HepG2 (cell line): ENCODE measurements at regions not wholly inside any gene's neighbourhood (a gene's known extent, or its start where the extent isn't known, plus 50 kb on each side); places are given as distances from the start of the nearest gene placed in this dataset.

ENCODE experiments used
- ATAC-seq: fragments of 200-7000 bp; cut with Tn5 transposase; 3 replicates; pipeline ENCODE4 v1.9.1; 2020; ENCODE audit warnings: mild to moderate bottlenecking, moderate library complexity
- BruUV-seq: library from RNA; stranded (reverse); fragments of 400-500 nt; replicated peaks from 2 replicates; lab custom pipeline; 2021; lab: Mats Ljungman, UMichigan
- CTCF ChIA-PET: fragments of 300-600 bp; formaldehyde crosslinking; extraction: SDS; loops from one replicate; lab custom pipeline; 2021; ENCODE audit warnings: low total read pairs, inconsistent platforms, low intra/inter-chr PET ratio; lab: Yijun Ruan, JAX
- POLR2A ChIA-PET: fragments of 350-600 bp; sonication (Branson Sonifier 250); formaldehyde crosslinking; loops from one replicate; lab custom pipeline; 2020; ENCODE audit warnings: antibody characterized with exemption, inconsistent platforms; lab: Yijun Ruan, JAX
- DNase-seq: peaks from one replicate; pipeline ENCODE4 v3.0.0-alpha.2; 2015; ENCODE audit warnings: low spot score
- FAIRE-seq: peaks from 3 replicates; lab custom pipeline; 2011; peaks lifted over from hg19 to GRCh38; lab: Jason Lieb, UNC
- H2AFZ ChIP-seq: one replicate; pipeline ENCODE4 v1.6.1; 2011; ENCODE audit warnings: low read length, inconsistent platforms
- H3K27ac ChIP-seq: fragments of 300-600 bp; 3 replicates; pipeline ENCODE4 v1.8.0; 2011; ENCODE audit warnings: mixed run types, mild to moderate bottlenecking, mixed read lengths, low read length, inconsistent platforms; ENCODE audit not compliant: insufficient read depth; ENCODE audit errors: extremely low read length
- H3K27me3 ChIP-seq, 2 experiments: fragments of 200-600 bp in 1 of 2; 2 replicates in 1 of 2; 3 replicates in 1 of 2; pipeline versions ENCODE4 v1.6.0 to v1.8.0; 2011; ENCODE audit warnings: low read length in 2 of 2, mild to moderate bottlenecking in 2 of 2, moderate library complexity in 2 of 2, inconsistent platforms in 1 of 2; ENCODE audit not compliant: insufficient read depth in 2 of 2, control insufficient read depth in 1 of 2
- H3K36me3 ChIP-seq, 2 experiments: fragments of 200-600 bp in 1 of 2; replicated peaks in 1 of 2; 2 replicates in 1 of 2; 3 replicates in 1 of 2; pipeline versions ENCODE4 v1.5.1 to v1.8.0; 2011; ENCODE audit warnings: low read length in 2 of 2, inconsistent platforms in 1 of 2; ENCODE audit not compliant: insufficient read depth in 2 of 2, control insufficient read depth in 1 of 2
- H3K4me1 ChIP-seq: 2 replicates; pipeline ENCODE4 v1.5.1; 2012; ENCODE audit warnings: low read length, inconsistent platforms; ENCODE audit not compliant: insufficient read depth
- H3K4me2 ChIP-seq: 2 replicates; pipeline ENCODE4 v1.6.0; 2011; ENCODE audit warnings: low read depth, low read length, inconsistent platforms
- H3K4me3 ChIP-seq, 3 experiments: fragments of 200-600 bp in 1 of 3; sonication (generic), shearing (Covaris generic) in 1 of 3; replicated peaks in 1 of 3; 2 replicates each; pipeline ENCODE4 v1.5.1; 2011 to 2016; ENCODE audit warnings: low read length in 3 of 3, inconsistent platforms in 2 of 3, low read depth in 2 of 3, mild to moderate bottlenecking in 2 of 3, control low read depth in 1 of 3, mixed read lengths in 1 of 3; ENCODE audit not compliant: insufficient read depth in 1 of 3
- H3K79me2 ChIP-seq: one replicate; pipeline ENCODE4 v1.6.1; 2011; ENCODE audit warnings: low read length, inconsistent platforms; ENCODE audit not compliant: insufficient read depth
- H3K9ac ChIP-seq: 2 replicates; pipeline ENCODE4 v1.6.0; 2011; ENCODE audit warnings: mild to moderate bottlenecking, low read depth, low read length, inconsistent platforms; ENCODE audit not compliant: insufficient read depth
- H3K9me3 ChIP-seq: 2 replicates; pipeline ENCODE4 v1.5.1; 2012; ENCODE audit warnings: mild to moderate bottlenecking, low read length
- H4K20me1 ChIP-seq: 2 replicates; pipeline ENCODE4 v1.6.0; 2011; ENCODE audit warnings: inconsistent platforms, mild to moderate bottlenecking, low read length, moderate library complexity; ENCODE audit not compliant: insufficient read depth
- FOXA1 ChIP-seq, 2 experiments: fragments of 450-650 bp in 1 of 2; sonication (generic) in 1 of 2; formaldehyde crosslinking in 1 of 2; IDR thresholded peaks; 2 replicates each; pipeline versions ENCODE4 v1.4.0 to v1.6.1; 2016 to 2020; ENCODE audit warnings: missing genetic modification reagents in 1 of 2
- HHEX ChIP-seq: IDR thresholded peaks from 2 replicates; pipeline ENCODE4 v1.6.1; 2016; ENCODE audit warnings: control low read depth
- HNRNPH1 ChIP-seq: fragments of 200-400 bp; formaldehyde crosslinking; optimal IDR thresholded peaks from 2 replicates; pipeline ENCODE3; 2017; ENCODE audit warnings: mild to moderate bottlenecking, low read depth, low read length
- KMT2B ChIP-seq: IDR thresholded peaks from 2 replicates; pipeline ENCODE4 v1.6.1; 2016; ENCODE audit warnings: missing genetic modification reagents, missing compliant biosample characterization
- MBD4 ChIP-seq: IDR thresholded peaks from 2 replicates; pipeline ENCODE4 v1.6.1; 2012; ENCODE audit warnings: low read length, inconsistent platforms, borderline replicate concordance
- MIXL1 ChIP-seq: IDR thresholded peaks from 2 replicates; pipeline ENCODE4 v1.6.1; 2016
- SIN3B ChIP-seq: fragments of 150-350 bp; IDR thresholded peaks from 2 replicates; pipeline ENCODE4 v1.6.1; 2014; ENCODE audit warnings: low read length
- ZNF138 ChIP-seq: sonication (generic); formaldehyde crosslinking; IDR thresholded peaks from 2 replicates; pipeline ENCODE4 v1.5.0; 2020; ENCODE audit warnings: mild to moderate bottlenecking, low read depth, missing genetic modification reagents
- ZNF292 ChIP-seq: sonication (generic); formaldehyde crosslinking; IDR thresholded peaks from 2 replicates; pipeline ENCODE4 v1.8.1; 2022; ENCODE audit warnings: mild to moderate bottlenecking, low read depth, missing genetic modification reagents, borderline replicate concordance
- ZNF343 ChIP-seq: sonication (generic); formaldehyde crosslinking; IDR thresholded peaks from 2 replicates; pipeline ENCODE4 v1.4.0; 2020; ENCODE audit warnings: mild to moderate bottlenecking, missing genetic modification reagents
- ZNF556 ChIP-seq: sonication (generic); formaldehyde crosslinking; IDR thresholded peaks from 2 replicates; pipeline ENCODE4 v1.4.0; 2020; ENCODE audit warnings: mild to moderate bottlenecking, missing genetic modification reagents, borderline replicate concordance
- ZNF557 ChIP-seq: sonication (generic); formaldehyde crosslinking; IDR thresholded peaks from 2 replicates; pipeline ENCODE4 v1.4.0; 2020; ENCODE audit warnings: missing genetic modification reagents
- ZNF678 ChIP-seq: sonication (generic); formaldehyde crosslinking; IDR thresholded peaks from 2 replicates; pipeline ENCODE4 v1.4.0; 2020; ENCODE audit warnings: mild to moderate bottlenecking, missing genetic modification reagents
- WGBS: methylation state at CpG from one replicate; pipeline ENCODE4 v1.1.6; 2017; ENCODE audit warnings: low lambda C conversion rate; 5-methylcytosine and 5-hydroxymethylcytosine counted together
- in situ Hi-C: cut with HindIII; loops from 2 replicates; pipeline ENCODE4 v1.10.0; 2017; ENCODE audit warnings: low pct_unique_long_range_greater_than_20kb; ENCODE audit not compliant: extremely low pct_ligation_motif_present
- intact Hi-C: fragments of 100-400 bp; cut with micrococcal nuclease; formaldehyde crosslinking; loops from one replicate; pipeline ENCODE4 v1.10.0; 2022; ENCODE audit not compliant: unreplicated experiment
- TF ChIP-seq, protein P1 (sequence below): IDR thresholded peaks from 2 replicates; pipeline ENCODE4 v1.6.1; 2018; ENCODE audit warnings: missing genetic modification reagents, mild to moderate bottlenecking, missing compliant biosample characterization
- TF ChIP-seq, protein P2 (sequence below): sonication (generic); formaldehyde crosslinking; IDR thresholded peaks from 2 replicates; pipeline ENCODE4 v1.9.0; 2021; ENCODE audit warnings: missing genetic modification reagents, mild to moderate bottlenecking, borderline replicate concordance
- TF ChIP-seq, protein P3 (sequence below): IDR thresholded peaks from 2 replicates; pipeline ENCODE4 v1.6.1; 2016; ENCODE audit warnings: missing biosample characterization, missing genetic modification reagents, low read depth

DNA sequence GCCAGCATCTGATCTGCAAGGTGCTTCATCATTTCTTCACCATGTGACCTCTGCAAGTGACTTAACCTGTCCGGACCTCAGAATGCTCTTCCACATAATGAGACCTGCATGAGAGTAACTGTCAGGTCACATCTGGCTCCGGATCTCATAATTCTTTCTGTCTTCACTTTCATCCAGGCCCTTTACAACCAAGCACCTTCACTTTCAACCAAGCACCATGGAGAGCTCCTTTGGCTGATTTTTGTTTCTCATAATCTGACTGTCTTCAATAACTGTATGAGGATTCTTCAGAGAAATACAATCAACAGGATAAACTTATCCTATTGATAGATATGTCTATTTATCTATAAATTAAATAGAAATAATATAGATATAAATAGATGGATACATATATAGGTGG lies 148.1 kb downstream of the VCX3A start:
- no peaks in the 10 kb centered on the region for H3K79me2 ChIP-seq
- no peaks in the 10 kb centered on the region for H4K20me1 ChIP-seq
- TF ChIP-seq, protein P1, sequence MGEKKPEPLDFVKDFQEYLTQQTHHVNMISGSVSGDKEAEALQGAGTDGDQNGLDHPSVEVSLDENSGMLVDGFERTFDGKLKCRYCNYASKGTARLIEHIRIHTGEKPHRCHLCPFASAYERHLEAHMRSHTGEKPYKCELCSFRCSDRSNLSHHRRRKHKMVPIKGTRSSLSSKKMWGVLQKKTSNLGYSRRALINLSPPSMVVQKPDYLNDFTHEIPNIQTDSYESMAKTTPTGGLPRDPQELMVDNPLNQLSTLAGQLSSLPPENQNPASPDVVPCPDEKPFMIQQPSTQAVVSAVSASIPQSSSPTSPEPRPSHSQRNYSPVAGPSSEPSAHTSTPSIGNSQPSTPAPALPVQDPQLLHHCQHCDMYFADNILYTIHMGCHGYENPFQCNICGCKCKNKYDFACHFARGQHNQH (CRISPR knock-in tag): no peak
- TF ChIP-seq ZNF343 (CRISPR knock-in tag) (no peak), MBD4 (no peak), HHEX (CRISPR knock-in tag) (no peak), ZNF678 (CRISPR knock-in tag) (no peak), ZNF292 (CRISPR knock-in tag) (no peak)
- TF ChIP-seq, all 625 proteins: peak for 0
- in situ Hi-C loops: no loop called here
- DNase-seq (no peak), FAIRE-seq (no peak), ATAC-seq (no peak)
- Histone ChIP-seq H3K4me1 (no peaks in the 10 kb centered on the region), H2AFZ (no peak overlapping the region), H3K4me2 (no peak overlapping the region), H3K9ac (no peak overlapping the region), H3K9me3 (peaks cover 38% of the 10 kb centered on the region), H3K27ac (no peak overlapping the region), H3K27me3 (no peaks in the 10 kb centered on the region), H3K36me3 (no peaks in the 10 kb centered on the region), H3K4me3 (no peak overlapping the region)
- CTCF ChIA-PET: no interaction called here
- intact Hi-C loops: no loop called here
- POLR2A ChIA-PET: no interaction called here
- 0% methylated on average over 2 of the region's 2 CpGs for WGBS
- no TSS peak for BruUV-seq

DNA sequence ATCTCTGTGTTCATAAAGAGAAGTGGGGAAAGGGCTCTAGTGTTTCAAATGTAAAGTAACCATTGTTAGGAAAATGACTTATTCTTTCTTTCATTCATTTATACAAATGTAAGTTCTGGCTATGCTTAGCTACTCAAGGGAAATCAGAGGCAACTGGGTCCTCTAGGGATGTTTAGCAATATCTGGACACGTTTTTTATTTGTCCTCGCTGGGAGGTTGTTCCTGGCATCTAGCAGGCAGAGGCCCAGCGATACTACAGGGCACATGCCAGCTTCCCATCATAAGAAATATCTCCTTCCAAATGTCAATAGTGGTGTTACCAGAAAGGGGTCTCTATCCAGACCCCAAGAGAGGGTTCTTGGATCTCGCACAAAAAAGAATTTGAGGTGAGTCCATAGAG lies 150.0 kb downstream of the VCX3A start:
- WGBS: 0% methylated on average over 2 of the region's 4 CpGs
- Histone ChIP-seq H3K9me3 (peaks cover 43% of the 10 kb centered on the region), H3K4me3 (no peak overlapping the region), H3K4me1 (no peaks in the 10 kb centered on the region), H3K9ac (no peak overlapping the region), H2AFZ (no peak overlapping the region), H3K27me3 (no peaks in the 10 kb centered on the region), H3K79me2 (no peaks in the 10 kb centered on the region), H3K4me2 (no peak overlapping the region), H3K27ac (no peak overlapping the region), H3K36me3 (no peaks in the 10 kb centered on the region), H4K20me1 (no peaks in the 10 kb centered on the region)
- ChIA-PET POLR2A (no interaction called here), CTCF (no interaction called here)
- DNase-seq: no peak
- intact Hi-C loops: no loop called here
- TF ChIP-seq ZNF556 (CRISPR knock-in tag): no peak
- TF ChIP-seq SIN3B: no peak
- TF ChIP-seq ZNF557 (CRISPR knock-in tag): no peak
- TF ChIP-seq, protein P2, sequence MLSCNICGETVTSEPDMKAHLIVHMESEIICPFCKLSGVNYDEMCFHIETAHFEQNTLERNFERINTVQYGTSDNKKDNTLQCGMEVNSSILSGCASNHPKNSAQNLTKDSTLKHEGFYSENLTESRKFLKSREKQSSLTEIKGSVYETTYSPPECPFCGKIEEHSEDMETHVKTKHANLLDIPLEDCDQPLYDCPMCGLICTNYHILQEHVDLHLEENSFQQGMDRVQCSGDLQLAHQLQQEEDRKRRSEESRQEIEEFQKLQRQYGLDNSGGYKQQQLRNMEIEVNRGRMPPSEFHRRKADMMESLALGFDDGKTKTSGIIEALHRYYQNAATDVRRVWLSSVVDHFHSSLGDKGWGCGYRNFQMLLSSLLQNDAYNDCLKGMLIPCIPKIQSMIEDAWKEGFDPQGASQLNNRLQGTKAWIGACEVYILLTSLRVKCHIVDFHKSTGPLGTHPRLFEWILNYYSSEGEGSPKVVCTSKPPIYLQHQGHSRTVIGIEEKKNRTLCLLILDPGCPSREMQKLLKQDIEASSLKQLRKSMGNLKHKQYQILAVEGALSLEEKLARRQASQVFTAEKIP (CRISPR knock-in tag): no peak
- TF ChIP-seq MIXL1 (CRISPR knock-in tag): no peak
- TF ChIP-seq FOXA1 (IDR thresholded peaks at IDR 0.05): no peak
- no peak for TF ChIP-seq FOXA1 (CRISPR knock-in tag; IDR thresholded peaks at IDR 0.05)
- no peak for TF ChIP-seq ZNF138 (CRISPR knock-in tag)
- TF ChIP-seq KMT2B (CRISPR knock-in tag): no peak
- no peak for TF ChIP-seq HNRNPH1
- TF ChIP-seq, protein P3, sequence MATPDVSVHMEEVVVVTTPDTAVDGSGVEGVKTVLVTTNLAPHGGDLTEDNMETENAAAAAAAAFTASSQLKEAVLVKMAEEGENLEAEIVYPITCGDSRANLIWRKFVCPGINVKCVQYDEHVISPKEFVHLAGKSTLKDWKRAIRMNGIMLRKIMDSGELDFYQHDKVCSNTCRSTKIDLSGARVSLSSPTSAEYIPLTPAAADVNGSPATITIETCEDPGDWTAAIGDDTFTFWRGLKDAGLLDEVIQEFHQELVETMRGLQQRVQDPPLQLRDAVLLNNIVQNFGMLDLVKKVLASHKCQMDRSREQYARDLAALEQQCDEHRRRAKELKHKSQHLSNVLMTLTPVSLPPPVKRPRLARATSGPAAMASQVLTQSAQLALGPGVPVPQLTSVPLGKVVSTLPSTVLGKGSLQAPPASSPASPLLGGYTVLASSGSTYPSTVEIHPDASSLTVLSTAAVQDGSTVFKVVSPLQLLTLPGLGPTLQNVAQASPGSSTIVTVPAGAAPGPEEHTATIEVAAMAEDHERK: no peak
- no peak for FAIRE-seq
- no peak for ATAC-seq
- in situ Hi-C loops: no loop called here
- BruUV-seq: no TSS peak
